GM12891 (cell line): ENCODE measurements at regions not wholly inside any gene's neighbourhood (a gene's known extent, or its start where the extent isn't known, plus 50 kb on each side); places are given as distances from the start of the nearest gene placed in this dataset.

ENCODE experiments used
- POLR2A ChIP-seq: IDR thresholded peaks from 2 replicates; pipeline ENCODE4 v1.6.1; 2011; ENCODE audit warnings: low read depth, low read length, control low read depth
- POLR2AphosphoS5 ChIP-seq: IDR thresholded peaks from 2 replicates; pipeline ENCODE4 v1.6.1; 2011; ENCODE audit warnings: low read depth, low read length, control low read depth
- TAF1 ChIP-seq: IDR thresholded peaks from 2 replicates; pipeline ENCODE4 v1.6.1; 2011; ENCODE audit warnings: low read depth, low read length, control low read depth

DNA sequence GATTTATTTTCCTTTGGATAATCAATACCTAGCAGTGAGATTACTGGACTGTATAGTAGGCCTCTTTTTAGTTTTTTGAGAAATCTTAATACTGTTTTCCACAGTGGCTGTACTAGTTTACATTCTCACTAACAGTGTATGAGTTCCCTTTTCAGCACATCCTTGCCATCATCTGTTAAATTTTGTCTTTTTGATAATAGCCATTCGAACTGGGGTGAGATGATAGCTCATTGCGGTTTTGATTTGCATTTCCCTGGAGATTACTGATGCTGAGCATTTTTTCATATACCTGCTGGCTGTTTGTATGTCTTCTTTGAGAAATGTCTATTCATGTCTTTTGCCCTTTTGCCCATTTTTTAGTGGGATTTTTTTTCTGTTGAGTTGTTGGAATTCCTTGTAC is 210.8 kb downstream of the CGGBP1 start:
- no peak for TF ChIP-seq POLR2A
- TF ChIP-seq TAF1: no peak
- TF ChIP-seq POLR2AphosphoS5: no peak
